Ovary (tissue), 7 donors: ENCODE measurements at regions not wholly inside any gene's neighbourhood (a gene's known extent, or its start where the extent isn't known, plus 50 kb on each side); places are given as distances from the start of the nearest gene placed in this dataset.

ENCODE experiments used
- DNase-seq, 5 donors: peaks; one replicate each; pipeline ENCODE4 v3.0.0-alpha.2; 2019 to 2020
- H3K27ac ChIP-seq, 2 donors: fragments of 200-600 bp; one replicate each; pipeline versions ENCODE4 v1.5.1 to v1.8.0; 2019 to 2022
- H3K27me3 ChIP-seq: fragments of 200-600 bp; one replicate; pipeline ENCODE4 v1.8.0; 2022
- H3K36me3 ChIP-seq: fragments of 200-600 bp; sonication (generic); one replicate; pipeline ENCODE4 v1.5.1; 2019
- H3K4me1 ChIP-seq: one replicate; pipeline ENCODE4 v1.8.1; 2013; ENCODE audit warnings: mild to moderate bottlenecking, moderate library complexity; ENCODE audit not compliant: insufficient read depth
- H3K4me3 ChIP-seq: fragments of 200-600 bp; sonication (generic); one replicate; pipeline ENCODE4 v1.5.1; 2017
- H3K9me3 ChIP-seq, 2 donors: fragments of 200-600 bp in 1 of 2; sonication (generic) in 1 of 2; one replicate each; pipeline versions ENCODE4 v1.5.1 to v1.8.1; 2013 to 2019; ENCODE audit warnings: mild to moderate bottlenecking in 1 of 2, moderate library complexity in 1 of 2
- CTCF ChIP-seq, 3 donors: fragments of 450-650 bp in 2 of 3; fragments of 200-600 bp in 1 of 3; IDR thresholded peaks; one replicate each; pipeline versions ENCODE4 v1.5.1 to v1.8.0; 2016 to 2022; ENCODE audit warnings: antibody characterized with exemption in 3 of 3, mild to moderate bottlenecking in 1 of 3
- EP300 ChIP-seq: sonication (generic); formaldehyde crosslinking; IDR thresholded peaks from one replicate; pipeline ENCODE4 v1.6.1; 2017; ENCODE audit warnings: antibody characterized with exemption
- POLR2A ChIP-seq: fragments of 450-650 bp; IDR thresholded peaks from one replicate; pipeline ENCODE4 v1.6.1; 2017; ENCODE audit warnings: antibody characterized with exemption, mild to moderate bottlenecking, moderate library complexity
- WGBS, 3 donors: extraction: QIAGEN DNeasy Blood & Tissue Kit in 1 of 3; methylation state at CpG; one replicate each; pipeline versions ENCODE4 v1.1.5 to v1.1.7; 2013 to 2017; 5-methylcytosine and 5-hydroxymethylcytosine counted together
- intact Hi-C, 4 donors: fragments of 100-400 bp; cut with DNase I; formaldehyde crosslinking; loops; one replicate each; pipeline versions ENCODE4 v1.11.0 to v1.15.1; 2022 to 2023
- donor health status: DM: no; HTN: no; CAD: no; lungs with moderate emphysema.
- donor health status: DM: no; HTN: no; CAD: no.
- donor health status: Bipolar disorder and iron deficiency.
- donor health status: DM: no; HTN: no; CAD: no.
- donor health status: DM: yes; HTN: yes; CAD: no.

DNA sequence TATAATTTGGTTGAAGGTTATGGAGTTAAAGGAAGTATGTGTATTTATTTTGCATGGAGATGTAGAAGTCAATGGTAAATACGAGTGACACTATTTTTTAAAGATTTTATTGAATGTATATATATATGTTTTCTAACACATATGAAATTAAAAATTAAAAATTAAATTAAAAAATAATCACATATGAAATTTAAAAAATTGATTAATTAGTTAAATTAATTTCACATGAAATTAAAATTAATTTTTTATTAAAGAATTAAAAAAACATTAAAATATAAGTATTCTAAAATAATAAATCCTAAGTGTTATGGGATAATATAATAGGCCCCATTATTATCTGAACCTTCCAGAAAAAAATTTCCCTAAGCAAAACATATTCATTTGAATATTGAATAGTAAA is 1163.5 kb downstream of the ARAP2 start:
- H3K4me3 ChIP-seq, result no peak overlapping the region
- no peaks in the 10 kb centered on the region for H3K9me3 ChIP-seq
- WGBS, 3 donors, result 74 to 88% (median 87%) methylated on average over 1 of the region's 1 CpG
- H3K4me1 ChIP-seq, result no peaks in the 10 kb centered on the region
- H3K27ac ChIP-seq, result no peak overlapping the region
- H3K27me3 ChIP-seq, result no peaks in the 10 kb centered on the region
- intact Hi-C loops, result no loop called here
- H3K36me3 ChIP-seq, result no peaks in the 10 kb centered on the region
- TF ChIP-seq POLR2A (no peak), CTCF (IDR thresholded peaks at IDR 0.05) (no peak), EP300 (no peak)
- DNase-seq, result no peak

- H3K27ac ChIP-seq, result no peak overlapping the region
- TF ChIP-seq CTCF (IDR thresholded peaks at IDR 0.05), result no peak
- no peak for TF ChIP-seq EP300
- no peak for TF ChIP-seq POLR2A
Observed at GRCh38 chr4:35087218-35087617, 1157.1 kb downstream of the ARAP2 start.

GRCh38 chr4:35100932-35101331 is 1143.4 kb downstream of the ARAP2 start:
- WGBS, 3 donors, result 94 to 98% (median 95%) methylated on average over 8 of the region's 8 CpGs
- intact Hi-C loops, result no loop called here
- TF ChIP-seq EP300 (no peak), POLR2A (no peak), CTCF (IDR thresholded peaks at IDR 0.05) (no peak)
- no peaks in the 10 kb centered on the region for H3K36me3 ChIP-seq
- no peaks in the 10 kb centered on the region for H3K9me3 ChIP-seq
- H3K27ac ChIP-seq, result no peak overlapping the region
- DNase-seq, result no peak
- H3K4me3 ChIP-seq, result no peak overlapping the region
- H3K27me3 ChIP-seq, result no peaks in the 10 kb centered on the region
- H3K4me1 ChIP-seq, result no peaks in the 10 kb centered on the region

More at GRCh38 chr4:35087218-35087617, 1157.1 kb downstream of the ARAP2 start:
- Histone ChIP-seq H3K4me1 (no peaks in the 10 kb centered on the region), H3K9me3 (no peaks in the 10 kb centered on the region), H3K36me3 (no peaks in the 10 kb centered on the region), H3K27me3 (no peaks in the 10 kb centered on the region), H3K4me3 (no peak overlapping the region)
- WGBS, 3 donors, result 70 to 89% (median 84%) methylated on average over 3 of the region's 3 CpGs
- intact Hi-C loops, result no loop called here
- no peak for DNase-seq

- intact Hi-C loops, result no loop called here
- H3K27me3 ChIP-seq, result no peaks in the 10 kb centered on the region
- H3K4me3 ChIP-seq, result no peak overlapping the region
- H3K4me1 ChIP-seq, result no peaks in the 10 kb centered on the region
- no peaks in the 10 kb centered on the region for H3K9me3 ChIP-seq
- H3K27ac ChIP-seq, result no peak overlapping the region
- TF ChIP-seq CTCF (IDR thresholded peaks at IDR 0.05), result no peak
- no peak for TF ChIP-seq EP300
- no peak for TF ChIP-seq POLR2A
- H3K36me3 ChIP-seq, result no peaks in the 10 kb centered on the region
- WGBS, 3 donors, result 89 to 92% (median 90%) methylated on average over 8 of the region's 8 CpGs
- no peak for DNase-seq
Observed at GRCh38 chr4:35102066-35102465, 1142.2 kb downstream of the ARAP2 start.

DNA sequence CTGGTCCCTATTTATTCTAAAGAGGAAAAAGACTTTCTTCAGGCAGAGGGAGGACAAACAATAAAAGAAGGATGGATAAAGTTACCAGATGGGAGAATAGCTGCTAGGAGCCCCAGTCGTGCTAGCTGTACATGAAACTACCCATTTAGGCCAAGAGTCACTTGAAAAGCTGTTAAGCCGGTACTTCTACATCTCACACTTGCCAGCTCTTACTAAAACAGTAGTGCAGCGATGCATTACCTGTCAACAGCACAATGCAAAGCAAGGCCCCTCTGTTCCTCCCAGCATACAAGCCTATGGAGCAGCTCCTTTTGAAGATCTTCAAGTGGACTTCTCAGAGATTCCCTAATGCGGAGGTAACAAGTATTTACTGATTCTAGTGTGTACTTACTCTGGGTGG is 1138.8 kb downstream of the ARAP2 start:
- Histone ChIP-seq H3K27ac (no peak overlapping the region), H3K36me3 (no peaks in the 10 kb centered on the region), H3K9me3 (peaks cover 0 to 3% of the 10 kb centered on the region in 2 donors), H3K27me3 (no peaks in the 10 kb centered on the region), H3K4me1 (no peaks in the 10 kb centered on the region), H3K4me3 (no peak overlapping the region)
- DNase-seq, result no peak
- intact Hi-C loops, result no loop called here
- TF ChIP-seq POLR2A, result no peak
- no peak for TF ChIP-seq CTCF (IDR thresholded peaks at IDR 0.05)
- TF ChIP-seq EP300, result no peak
- WGBS, 3 donors, result 82 to 87% (median 87%) methylated on average over 4 of the region's 4 CpGs
